22Rv1 (cell line): ENCODE measurements at regions not wholly inside any gene's neighbourhood (a gene's known extent, or its start where the extent isn't known, plus 50 kb on each side); places are given as distances from the start of the nearest gene placed in this dataset.

ENCODE experiments used
- H3K27ac ChIP-seq: fragments of 450-650 bp; 2 replicates; pipeline ENCODE4 v1.5.1; 2017
- ZFX ChIP-seq: fragments of 450-650 bp; IDR thresholded peaks from 2 replicates; pipeline ENCODE4 v1.6.1; 2017; ENCODE audit warnings: antibody characterized with exemption, borderline replicate concordance
- TF ChIP-seq, protein P1 (sequence below): fragments of 450-650 bp; IDR thresholded peaks from 2 replicates; pipeline ENCODE4 v1.5.1; 2017; ENCODE audit warnings: mild to moderate bottlenecking

DNA sequence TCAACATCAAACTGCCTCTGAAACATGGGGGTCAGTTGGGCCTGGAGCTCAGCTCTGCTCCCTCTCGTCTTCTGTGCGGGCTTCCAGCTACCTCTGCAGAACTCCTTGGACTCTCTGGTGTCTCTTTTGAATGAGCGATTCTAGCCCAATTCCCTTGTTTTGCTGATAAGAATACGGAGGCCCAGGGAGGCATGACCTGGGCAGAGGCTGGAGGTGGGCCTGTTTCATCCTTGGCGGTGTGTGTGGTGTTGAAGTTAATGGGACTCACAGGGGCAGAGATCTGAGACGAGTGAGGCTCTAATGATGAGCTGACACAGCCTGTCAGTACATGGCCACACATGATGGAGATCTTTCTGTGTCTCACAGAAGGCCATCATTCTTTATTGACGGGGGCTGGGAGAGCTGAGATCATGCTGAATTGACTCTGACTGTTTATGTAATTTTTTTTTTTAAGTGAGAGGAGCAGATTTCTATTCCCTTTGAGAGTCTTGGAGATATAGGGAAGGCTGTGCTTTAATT is 134.5 kb downstream of the URB2 start:
- no peak overlapping the region for H3K27ac ChIP-seq
- TF ChIP-seq, protein P1, sequence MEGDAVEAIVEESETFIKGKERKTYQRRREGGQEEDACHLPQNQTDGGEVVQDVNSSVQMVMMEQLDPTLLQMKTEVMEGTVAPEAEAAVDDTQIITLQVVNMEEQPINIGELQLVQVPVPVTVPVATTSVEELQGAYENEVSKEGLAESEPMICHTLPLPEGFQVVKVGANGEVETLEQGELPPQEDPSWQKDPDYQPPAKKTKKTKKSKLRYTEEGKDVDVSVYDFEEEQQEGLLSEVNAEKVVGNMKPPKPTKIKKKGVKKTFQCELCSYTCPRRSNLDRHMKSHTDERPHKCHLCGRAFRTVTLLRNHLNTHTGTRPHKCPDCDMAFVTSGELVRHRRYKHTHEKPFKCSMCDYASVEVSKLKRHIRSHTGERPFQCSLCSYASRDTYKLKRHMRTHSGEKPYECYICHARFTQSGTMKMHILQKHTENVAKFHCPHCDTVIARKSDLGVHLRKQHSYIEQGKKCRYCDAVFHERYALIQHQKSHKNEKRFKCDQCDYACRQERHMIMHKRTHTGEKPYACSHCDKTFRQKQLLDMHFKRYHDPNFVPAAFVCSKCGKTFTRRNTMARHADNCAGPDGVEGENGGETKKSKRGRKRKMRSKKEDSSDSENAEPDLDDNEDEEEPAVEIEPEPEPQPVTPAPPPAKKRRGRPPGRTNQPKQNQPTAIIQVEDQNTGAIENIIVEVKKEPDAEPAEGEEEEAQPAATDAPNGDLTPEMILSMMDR = no peak
- TF ChIP-seq ZFX = no peak

DNA sequence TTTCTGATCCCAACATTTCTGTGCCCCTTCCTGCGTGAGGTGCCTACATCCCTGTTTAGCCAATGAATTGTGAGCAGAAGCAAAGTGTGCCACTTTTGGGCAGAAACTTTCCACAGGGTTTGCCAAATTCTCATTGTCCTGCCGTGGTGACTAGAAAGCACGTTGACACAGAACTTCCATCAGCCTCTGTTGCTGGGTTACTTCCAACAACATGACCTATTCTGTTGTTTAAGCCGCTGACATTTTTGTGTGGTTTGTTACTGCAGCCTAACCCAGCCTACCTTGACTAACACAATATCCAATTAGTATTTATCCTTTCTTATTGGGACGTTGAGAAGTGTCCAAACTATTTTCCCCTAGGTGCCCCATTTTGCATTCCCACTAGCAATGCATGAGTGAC is 136.8 kb downstream of the URB2 start:
- no peak overlapping the region for H3K27ac ChIP-seq
- TF ChIP-seq, protein P1 = no peak
- TF ChIP-seq ZFX = no peak

DNA sequence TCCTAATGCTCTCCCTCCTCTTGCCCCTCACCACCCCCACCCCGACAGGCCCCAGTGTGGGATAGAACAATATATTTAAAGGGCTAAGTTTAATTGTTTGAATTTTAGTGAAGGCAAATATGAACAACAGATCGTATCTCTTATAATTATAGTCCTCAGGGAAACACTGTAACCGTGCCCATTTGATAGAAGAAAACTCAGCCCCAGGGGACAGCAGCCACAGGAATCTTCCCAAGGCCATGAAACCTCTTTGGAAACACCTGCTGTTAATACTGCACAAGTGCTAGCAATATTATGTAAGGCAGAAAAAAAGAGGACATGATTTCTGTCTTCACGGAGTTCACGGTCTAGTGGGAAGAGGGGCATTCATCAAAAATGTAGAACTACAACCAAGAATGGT is 142.2 kb downstream of the URB2 start:
- TF ChIP-seq ZFX = no peak
- TF ChIP-seq, protein P1 = no peak
- peak overlapping the region; percentile 51 for H3K27ac ChIP-seq

DNA sequence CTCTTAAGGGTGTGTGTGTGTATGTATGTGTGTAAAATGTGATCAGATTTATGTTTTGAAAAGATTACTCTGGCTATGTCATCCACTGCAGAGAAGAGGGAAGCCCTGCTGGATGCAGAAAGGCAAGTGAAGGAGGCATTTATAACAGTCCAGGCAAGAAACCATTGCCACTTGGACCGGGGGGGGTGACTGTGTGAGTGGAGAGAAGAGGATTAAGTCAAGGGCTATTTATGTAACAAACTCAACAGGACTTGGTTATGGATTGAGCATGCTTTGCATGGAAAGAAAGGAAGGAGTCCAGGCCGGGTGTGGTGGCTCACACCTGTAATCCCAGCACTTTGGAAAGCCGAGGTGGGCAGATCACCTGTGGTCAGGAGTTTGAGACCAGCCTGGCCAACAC is 143.0 kb downstream of the URB2 start:
- peak overlapping the region; percentile 51 for H3K27ac ChIP-seq

DNA sequence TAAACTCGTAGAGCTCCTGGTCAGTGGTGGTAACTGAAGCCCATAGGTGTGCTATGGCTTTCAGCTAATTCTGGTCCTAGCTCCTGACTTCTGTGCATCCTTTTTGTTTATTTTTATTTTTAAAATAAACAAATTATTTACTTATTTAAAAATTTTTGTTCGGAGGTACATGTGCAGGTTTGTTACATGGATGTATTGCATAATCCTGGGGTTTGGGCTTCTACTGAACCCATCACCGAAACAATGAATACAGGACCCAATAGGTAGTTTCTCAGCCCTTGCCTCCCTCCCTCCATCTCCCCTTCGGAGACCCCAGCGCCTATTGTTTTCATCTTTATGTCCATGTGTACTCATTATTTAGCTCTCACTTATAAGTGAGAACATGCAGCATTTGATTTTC is 143.8 kb downstream of the URB2 start:
- no peak for TF ChIP-seq ZFX
- TF ChIP-seq, protein P1 = no peak
- H3K27ac ChIP-seq = no peak overlapping the region

More for the DNA sequence above, 143.0 kb downstream of the URB2 start:
- TF ChIP-seq, protein P1 = no peak
- no peak for TF ChIP-seq ZFX

DNA sequence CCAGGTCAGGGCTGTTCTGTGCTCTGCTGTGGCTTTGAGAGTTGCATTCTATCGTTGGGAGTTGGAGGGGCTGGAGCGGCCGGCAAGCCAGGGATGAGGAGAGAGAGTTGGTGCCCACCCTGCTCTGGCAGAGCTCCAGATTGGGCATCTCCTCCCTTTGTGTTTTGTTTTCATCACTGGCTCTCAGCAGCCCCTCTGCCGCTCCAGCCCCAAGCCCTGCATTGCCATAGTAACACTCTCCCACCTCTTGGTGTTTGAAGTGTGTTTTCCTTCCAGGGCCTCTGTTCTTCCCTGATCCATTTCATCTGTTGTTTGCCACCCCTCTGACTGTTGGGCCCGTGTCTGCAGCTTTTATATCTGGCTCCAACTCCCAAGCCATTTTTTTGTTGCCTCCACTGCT is 152.7 kb downstream of the URB2 start:
- H3K27ac ChIP-seq = no peak overlapping the region
- TF ChIP-seq, protein P1 = no peak
- TF ChIP-seq ZFX = no peak

DNA sequence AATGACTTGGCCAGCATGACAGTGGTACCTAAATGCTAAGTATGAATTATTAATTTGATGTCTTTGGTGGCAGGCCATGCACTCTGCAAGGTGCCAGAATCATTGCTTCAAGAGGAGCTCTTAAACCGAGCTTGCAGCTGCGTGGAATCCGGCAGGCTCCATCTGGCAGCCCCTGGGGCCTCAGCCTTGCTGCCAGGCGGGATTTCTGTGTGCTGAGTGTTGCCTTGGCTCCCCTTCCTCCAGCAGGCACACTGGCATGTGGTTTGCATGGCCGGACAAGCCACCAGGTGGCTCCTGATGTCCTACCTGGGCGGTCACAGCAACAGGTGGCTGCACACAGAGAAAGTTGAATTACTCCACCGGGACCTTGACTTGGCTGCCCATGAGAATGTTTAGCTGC is 155.4 kb downstream of the URB2 start:
- H3K27ac ChIP-seq = no peak overlapping the region
- TF ChIP-seq, protein P1 = peak; percentile 32; the same call in 1 of the 2 replicates
- TF ChIP-seq ZFX = no peak
